ENCODE measurements at regions not wholly inside any gene's neighbourhood (a gene's known extent, or its start where the extent isn't known, plus 50 kb on each side); places are given as distances from the start of the nearest gene placed in this dataset.

DNA sequence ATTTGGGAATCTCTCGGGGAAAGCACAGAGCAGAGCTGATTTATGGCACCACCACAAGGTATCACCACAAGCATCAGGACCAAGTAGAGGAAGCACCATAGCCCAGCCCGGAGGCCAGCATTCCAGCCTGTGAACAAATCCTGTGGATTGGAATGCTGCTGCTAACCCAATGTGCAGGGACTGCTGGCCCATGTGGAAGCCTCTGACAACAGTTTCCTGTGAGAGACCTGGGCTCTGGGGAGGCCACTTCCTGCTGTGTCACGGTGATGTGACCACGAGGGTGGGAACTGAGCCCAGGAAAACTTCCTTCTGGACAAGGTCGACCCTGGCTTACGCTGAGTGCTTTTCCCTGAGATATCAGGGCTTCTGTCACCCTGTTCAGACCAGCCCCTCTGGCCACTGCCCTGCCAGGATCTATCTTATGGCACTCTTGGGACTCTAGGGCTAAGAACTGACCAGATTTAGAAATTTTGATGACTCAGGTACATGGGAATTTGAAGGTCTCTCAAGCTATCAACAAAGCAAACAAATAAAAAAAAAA lies 88.3 kb upstream of the NGF start:
- H3K4me3 ChIP-seq (ENCODE audit: low read depth, low read length) = no peak overlapping the region
- no peak for DNase-seq (ENCODE audit: low read depth)
- no peak for TF ChIP-seq CTCF (IDR thresholded peaks at IDR 0.05; ENCODE audit: control insufficient read depth, extremely low read depth, insufficient read depth)

GRCh38 chr1:115425442-115425841 lies 87.4 kb upstream of the NGF start:
- H3K4me3 ChIP-seq (ENCODE audit: low read depth, low read length) = no peak overlapping the region
- no peak for DNase-seq (ENCODE audit: low read depth)
- TF ChIP-seq CTCF (IDR thresholded peaks at IDR 0.05; ENCODE audit: control insufficient read depth, extremely low read depth, insufficient read depth) = no peak

DNA sequence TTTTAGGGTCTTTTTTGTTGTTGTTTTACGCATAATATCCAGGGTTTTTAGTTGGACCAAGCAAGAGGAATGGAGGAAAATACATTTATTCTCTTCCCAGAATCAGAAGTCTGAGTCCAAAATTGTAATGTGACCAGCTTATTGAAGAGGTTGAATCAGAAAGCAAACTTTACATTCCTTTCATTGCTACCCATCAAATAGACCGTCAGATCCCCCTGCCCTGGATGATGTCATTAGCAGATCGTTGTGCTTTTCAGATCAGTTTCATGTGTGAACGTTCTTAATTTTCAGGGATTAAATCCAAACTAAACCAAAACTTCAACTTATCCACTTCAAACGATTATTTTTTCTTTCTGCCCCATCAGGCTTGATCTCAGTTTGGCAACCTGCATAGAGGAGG lies 85.7 kb upstream of the NGF start:
- no peak for TF ChIP-seq CTCF (IDR thresholded peaks at IDR 0.05; ENCODE audit: control insufficient read depth, extremely low read depth, insufficient read depth)
- DNase-seq (ENCODE audit: low read depth) = no peak
- no peak overlapping the region for H3K4me3 ChIP-seq (ENCODE audit: low read depth, low read length)

GRCh38 chr1:115419571-115419970 lies 81.5 kb upstream of the NGF start:
- no peak for TF ChIP-seq CTCF (IDR thresholded peaks at IDR 0.05; ENCODE audit: control insufficient read depth, extremely low read depth, insufficient read depth)
- H3K4me3 ChIP-seq (ENCODE audit: low read depth, low read length) = no peak overlapping the region

DNA sequence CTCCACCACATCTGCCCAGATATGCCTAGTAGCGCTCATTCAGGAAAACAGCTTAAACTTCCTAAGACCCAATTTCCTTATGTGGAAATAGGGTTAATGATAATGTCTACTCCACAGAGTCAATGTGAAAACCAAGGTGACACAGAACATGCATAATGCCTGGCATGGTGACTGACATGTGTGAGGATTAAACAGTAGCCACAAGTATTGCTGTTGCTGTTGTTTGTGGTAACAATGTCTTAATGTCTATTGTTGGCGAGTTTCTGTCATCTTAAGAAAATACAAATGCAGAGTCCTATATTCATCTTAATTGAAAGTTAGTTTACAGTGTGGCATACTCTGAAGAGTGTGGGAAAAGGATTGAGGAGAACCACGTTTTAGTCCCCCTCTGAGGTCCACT lies 75.6 kb upstream of the NGF start:
- no peak for DNase-seq (ENCODE audit: low read depth)
- no peak overlapping the region for H3K4me3 ChIP-seq (ENCODE audit: low read depth, low read length)
- TF ChIP-seq CTCF (IDR thresholded peaks at IDR 0.05; ENCODE audit: control insufficient read depth, extremely low read depth, insufficient read depth) = no peak

More at GRCh38 chr1:115419571-115419970, 81.5 kb upstream of the NGF start:
- DNase-seq (ENCODE audit: low read depth) = no peak

- no peak for DNase-seq (ENCODE audit: low read depth)
- H3K4me3 ChIP-seq (ENCODE audit: low read depth, low read length) = no peak overlapping the region
- TF ChIP-seq CTCF (IDR thresholded peaks at IDR 0.05; ENCODE audit: control insufficient read depth, extremely low read depth, insufficient read depth) = no peak
Observed at GRCh38 chr1:115413208-115413607, 75.2 kb upstream of the NGF start.

- DNase-seq (ENCODE audit: low read depth) = no peak
- no peak for TF ChIP-seq CTCF (IDR thresholded peaks at IDR 0.05; ENCODE audit: control insufficient read depth, extremely low read depth, insufficient read depth)
- H3K4me3 ChIP-seq (ENCODE audit: low read depth, low read length) = no peak overlapping the region
Observed at GRCh38 chr1:115412733-115413132, 74.7 kb upstream of the NGF start.
